ENCODE measurements at regions not wholly inside any gene's neighbourhood (a gene's known extent, or its start where the extent isn't known, plus 50 kb on each side); places are given as distances from the start of the nearest gene placed in this dataset.

DNA sequence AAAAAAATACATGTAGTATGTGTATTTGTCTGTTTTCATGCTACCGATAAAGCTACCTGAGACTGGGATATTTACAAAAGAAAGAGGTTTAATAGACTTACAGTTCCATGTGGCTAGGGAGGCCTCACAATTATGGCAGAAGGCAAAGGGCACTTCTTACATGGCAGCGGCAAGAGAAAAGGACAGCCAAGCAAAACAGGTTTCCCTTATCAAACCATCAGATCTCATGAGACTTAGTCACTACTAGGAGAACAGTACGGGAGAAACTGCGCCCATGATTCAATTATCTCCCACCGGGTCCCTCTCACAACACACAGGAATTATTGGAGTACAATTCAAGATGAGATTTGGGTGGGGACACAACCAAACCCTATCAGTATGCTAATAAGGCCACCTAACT, 137.0 kb upstream of the ELOVL6 start:
- TF ChIP-seq, protein P1, sequence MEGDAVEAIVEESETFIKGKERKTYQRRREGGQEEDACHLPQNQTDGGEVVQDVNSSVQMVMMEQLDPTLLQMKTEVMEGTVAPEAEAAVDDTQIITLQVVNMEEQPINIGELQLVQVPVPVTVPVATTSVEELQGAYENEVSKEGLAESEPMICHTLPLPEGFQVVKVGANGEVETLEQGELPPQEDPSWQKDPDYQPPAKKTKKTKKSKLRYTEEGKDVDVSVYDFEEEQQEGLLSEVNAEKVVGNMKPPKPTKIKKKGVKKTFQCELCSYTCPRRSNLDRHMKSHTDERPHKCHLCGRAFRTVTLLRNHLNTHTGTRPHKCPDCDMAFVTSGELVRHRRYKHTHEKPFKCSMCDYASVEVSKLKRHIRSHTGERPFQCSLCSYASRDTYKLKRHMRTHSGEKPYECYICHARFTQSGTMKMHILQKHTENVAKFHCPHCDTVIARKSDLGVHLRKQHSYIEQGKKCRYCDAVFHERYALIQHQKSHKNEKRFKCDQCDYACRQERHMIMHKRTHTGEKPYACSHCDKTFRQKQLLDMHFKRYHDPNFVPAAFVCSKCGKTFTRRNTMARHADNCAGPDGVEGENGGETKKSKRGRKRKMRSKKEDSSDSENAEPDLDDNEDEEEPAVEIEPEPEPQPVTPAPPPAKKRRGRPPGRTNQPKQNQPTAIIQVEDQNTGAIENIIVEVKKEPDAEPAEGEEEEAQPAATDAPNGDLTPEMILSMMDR (IDR thresholded peaks at IDR 0.05; ENCODE audit: poor library complexity, severe bottlenecking): no peak
- TF ChIP-seq EP300 (conservative IDR thresholded peaks at IDR 0.05; ENCODE audit: poor library complexity, severe bottlenecking) (no peak), SMC3 (conservative IDR thresholded peaks at IDR 0.05; ENCODE audit: poor library complexity) (no peak), RAD21 (conservative IDR thresholded peaks at IDR 0.05) (no peak), TAF1 (IDR thresholded peaks at IDR 0.05; ENCODE audit: low read depth) (no peak), EZH2 (IDR thresholded peaks at IDR 0.05; ENCODE audit: borderline replicate concordance, insufficient read depth, low read length, poor library complexity, severe bottlenecking) (no peak), POLR2AphosphoS5 (IDR thresholded peaks at IDR 0.05) (no peak), MXI1 (conservative IDR thresholded peaks at IDR 0.05; ENCODE audit: poor library complexity, severe bottlenecking) (no peak)
- TF ChIP-seq, protein P2, sequence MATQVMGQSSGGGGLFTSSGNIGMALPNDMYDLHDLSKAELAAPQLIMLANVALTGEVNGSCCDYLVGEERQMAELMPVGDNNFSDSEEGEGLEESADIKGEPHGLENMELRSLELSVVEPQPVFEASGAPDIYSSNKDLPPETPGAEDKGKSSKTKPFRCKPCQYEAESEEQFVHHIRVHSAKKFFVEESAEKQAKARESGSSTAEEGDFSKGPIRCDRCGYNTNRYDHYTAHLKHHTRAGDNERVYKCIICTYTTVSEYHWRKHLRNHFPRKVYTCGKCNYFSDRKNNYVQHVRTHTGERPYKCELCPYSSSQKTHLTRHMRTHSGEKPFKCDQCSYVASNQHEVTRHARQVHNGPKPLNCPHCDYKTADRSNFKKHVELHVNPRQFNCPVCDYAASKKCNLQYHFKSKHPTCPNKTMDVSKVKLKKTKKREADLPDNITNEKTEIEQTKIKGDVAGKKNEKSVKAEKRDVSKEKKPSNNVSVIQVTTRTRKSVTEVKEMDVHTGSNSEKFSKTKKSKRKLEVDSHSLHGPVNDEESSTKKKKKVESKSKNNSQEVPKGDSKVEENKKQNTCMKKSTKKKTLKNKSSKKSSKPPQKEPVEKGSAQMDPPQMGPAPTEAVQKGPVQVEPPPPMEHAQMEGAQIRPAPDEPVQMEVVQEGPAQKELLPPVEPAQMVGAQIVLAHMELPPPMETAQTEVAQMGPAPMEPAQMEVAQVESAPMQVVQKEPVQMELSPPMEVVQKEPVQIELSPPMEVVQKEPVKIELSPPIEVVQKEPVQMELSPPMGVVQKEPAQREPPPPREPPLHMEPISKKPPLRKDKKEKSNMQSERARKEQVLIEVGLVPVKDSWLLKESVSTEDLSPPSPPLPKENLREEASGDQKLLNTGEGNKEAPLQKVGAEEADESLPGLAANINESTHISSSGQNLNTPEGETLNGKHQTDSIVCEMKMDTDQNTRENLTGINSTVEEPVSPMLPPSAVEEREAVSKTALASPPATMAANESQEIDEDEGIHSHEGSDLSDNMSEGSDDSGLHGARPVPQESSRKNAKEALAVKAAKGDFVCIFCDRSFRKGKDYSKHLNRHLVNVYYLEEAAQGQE (IDR thresholded peaks at IDR 0.05; ENCODE audit: borderline replicate concordance): no peak

All from neural cell (in vitro differentiated cells).